Progenitor cell of endocrine pancreas (in vitro differentiated cells): ENCODE measurements at regions not wholly inside any gene's neighbourhood (a gene's known extent, or its start where the extent isn't known, plus 50 kb on each side); places are given as distances from the start of the nearest gene placed in this dataset.

ENCODE experiments used
- DNase-seq: peaks from one replicate; pipeline ENCODE4 v3.0.0; 2021; ENCODE audit warnings: low spot score; ENCODE audit not compliant: unreplicated experiment
- H3K27ac Mint-ChIP-seq: 2 replicates; pipeline ENCODE4 v1.8.0; 2021; ENCODE audit warnings: mild to moderate bottlenecking, moderate library complexity, mixed read lengths
- H3K27me3 Mint-ChIP-seq: 2 replicates; pipeline ENCODE4 v1.8.0; 2021; ENCODE audit warnings: mixed read lengths
- H3K36me3 Mint-ChIP-seq: 2 replicates; pipeline ENCODE4 v1.8.0; 2022; ENCODE audit warnings: mixed read lengths; ENCODE audit not compliant: insufficient read depth
- H3K4me1 Mint-ChIP-seq: 2 replicates; pipeline ENCODE4 v1.8.0; 2021; ENCODE audit warnings: low read depth, mixed read lengths
- H3K4me3 Mint-ChIP-seq: 2 replicates; pipeline ENCODE4 v1.8.0; 2021; ENCODE audit warnings: low read depth, mild to moderate bottlenecking, moderate library complexity, mixed read lengths
- H3K9me3 Mint-ChIP-seq: 2 replicates; pipeline ENCODE4 v1.8.0; 2021; ENCODE audit warnings: low read depth, mixed read lengths
- CTCF ChIP-seq: fragments of 200-600 bp; sonication (generic); IDR thresholded peaks from one replicate; pipeline ENCODE4 v1.5.0; 2021; ENCODE audit warnings: antibody characterized with exemption, mild to moderate bottlenecking; ENCODE audit not compliant: unreplicated experiment

- H3K4me1 Mint-ChIP-seq, result peaks cover 12% of the 10 kb centered on the region
- H3K27me3 Mint-ChIP-seq, result peaks cover 3% of the 10 kb centered on the region
- no peaks in the 10 kb centered on the region for H3K36me3 Mint-ChIP-seq
- no peak for DNase-seq
- H3K9me3 Mint-ChIP-seq, result peaks cover 8% of the 10 kb centered on the region
- H3K4me3 Mint-ChIP-seq, result no peak overlapping the region
- H3K27ac Mint-ChIP-seq, result no peak overlapping the region
- TF ChIP-seq CTCF, result no peak
Measured at GRCh38 chr3:65251375-65251774, 563.6 kb upstream of the ADAMTS9 start.

GRCh38 chr3:65246561-65246960 is 558.8 kb upstream of the ADAMTS9 start:
- no peaks in the 10 kb centered on the region for H3K36me3 Mint-ChIP-seq
- no peak for DNase-seq
- H3K27ac Mint-ChIP-seq, result no peak overlapping the region
- peaks cover 3% of the 10 kb centered on the region for H3K27me3 Mint-ChIP-seq
- no peak for TF ChIP-seq CTCF
- H3K4me1 Mint-ChIP-seq, result peaks cover 10% of the 10 kb centered on the region
- no peaks in the 10 kb centered on the region for H3K9me3 Mint-ChIP-seq
- H3K4me3 Mint-ChIP-seq, result no peak overlapping the region

GRCh38 chr3:65245133-65246063 is 557.6 kb upstream of the ADAMTS9 start:
- no peaks in the 10 kb centered on the region for H3K36me3 Mint-ChIP-seq
- H3K27ac Mint-ChIP-seq, result no peak overlapping the region
- no peaks in the 10 kb centered on the region for H3K9me3 Mint-ChIP-seq
- H3K4me1 Mint-ChIP-seq, result peaks cover 8% of the 10 kb centered on the region
- no peak for TF ChIP-seq CTCF
- H3K4me3 Mint-ChIP-seq, result no peak overlapping the region
- H3K27me3 Mint-ChIP-seq, result no peaks in the 10 kb centered on the region
- no peak for DNase-seq

- Mint-ChIP-seq H3K27me3 (no peaks in the 10 kb centered on the region), H3K9me3 (peaks cover 5% of the 10 kb centered on the region)
- no peak for TF ChIP-seq CTCF
Measured at GRCh38 chr3:65240366-65240765, 552.6 kb upstream of the ADAMTS9 start.

GRCh38 chr3:65238652-65239051 is 550.9 kb upstream of the ADAMTS9 start:
- no peak for TF ChIP-seq CTCF
- no peak for DNase-seq
- no peaks in the 10 kb centered on the region for H3K4me1 Mint-ChIP-seq
- H3K27me3 Mint-ChIP-seq, result no peaks in the 10 kb centered on the region
- H3K36me3 Mint-ChIP-seq, result no peaks in the 10 kb centered on the region
- H3K9me3 Mint-ChIP-seq, result peaks cover 5% of the 10 kb centered on the region
- H3K4me3 Mint-ChIP-seq, result no peak overlapping the region
- H3K27ac Mint-ChIP-seq, result no peak overlapping the region

More at GRCh38 chr3:65240366-65240765, 552.6 kb upstream of the ADAMTS9 start:
- Mint-ChIP-seq H3K4me1 (no peaks in the 10 kb centered on the region), H3K36me3 (no peaks in the 10 kb centered on the region), H3K27ac (no peak overlapping the region), H3K4me3 (no peak overlapping the region)
- DNase-seq, result no peak
